HFFc6 (cell line): ENCODE measurements at regions not wholly inside any gene's neighbourhood (a gene's known extent, or its start where the extent isn't known, plus 50 kb on each side); places are given as distances from the start of the nearest gene placed in this dataset.

Source experiments
- DNase-seq: peaks from one replicate; pipeline ENCODE4 v3.0.0-alpha.2; 2018
- H3K27ac Mint-ChIP-seq: 2 replicates; pipeline ENCODE4 v1.8.0; 2020; ENCODE audit warnings: mild to moderate bottlenecking, mixed read lengths
- H3K27me3 Mint-ChIP-seq: 2 replicates; pipeline ENCODE4 v1.8.0; 2021; ENCODE audit warnings: mild to moderate bottlenecking, moderate library complexity, mixed read lengths; ENCODE audit not compliant: insufficient read depth
- H3K36me3 Mint-ChIP-seq: 2 replicates; pipeline ENCODE4 v1.8.0; 2021; ENCODE audit warnings: low read depth, mixed read lengths
- H3K4me1 Mint-ChIP-seq: 2 replicates; pipeline ENCODE4 v1.8.0; 2020; ENCODE audit warnings: low read depth, mixed read lengths
- H3K4me3 Mint-ChIP-seq: 2 replicates; pipeline ENCODE4 v1.8.0; 2020; ENCODE audit warnings: mild to moderate bottlenecking, moderate library complexity, mixed read lengths
- H3K9me3 Mint-ChIP-seq: 2 replicates; pipeline ENCODE4 v1.8.0; 2020; ENCODE audit warnings: mild to moderate bottlenecking, mixed read lengths
- TF ChIP-seq, protein P1 (sequence below): fragments of 200-600 bp; sonication (generic); IDR thresholded peaks from 2 replicates; pipeline ENCODE4 v1.5.0; 2021; ENCODE audit warnings: antibody characterized with exemption, mild to moderate bottlenecking

DNA sequence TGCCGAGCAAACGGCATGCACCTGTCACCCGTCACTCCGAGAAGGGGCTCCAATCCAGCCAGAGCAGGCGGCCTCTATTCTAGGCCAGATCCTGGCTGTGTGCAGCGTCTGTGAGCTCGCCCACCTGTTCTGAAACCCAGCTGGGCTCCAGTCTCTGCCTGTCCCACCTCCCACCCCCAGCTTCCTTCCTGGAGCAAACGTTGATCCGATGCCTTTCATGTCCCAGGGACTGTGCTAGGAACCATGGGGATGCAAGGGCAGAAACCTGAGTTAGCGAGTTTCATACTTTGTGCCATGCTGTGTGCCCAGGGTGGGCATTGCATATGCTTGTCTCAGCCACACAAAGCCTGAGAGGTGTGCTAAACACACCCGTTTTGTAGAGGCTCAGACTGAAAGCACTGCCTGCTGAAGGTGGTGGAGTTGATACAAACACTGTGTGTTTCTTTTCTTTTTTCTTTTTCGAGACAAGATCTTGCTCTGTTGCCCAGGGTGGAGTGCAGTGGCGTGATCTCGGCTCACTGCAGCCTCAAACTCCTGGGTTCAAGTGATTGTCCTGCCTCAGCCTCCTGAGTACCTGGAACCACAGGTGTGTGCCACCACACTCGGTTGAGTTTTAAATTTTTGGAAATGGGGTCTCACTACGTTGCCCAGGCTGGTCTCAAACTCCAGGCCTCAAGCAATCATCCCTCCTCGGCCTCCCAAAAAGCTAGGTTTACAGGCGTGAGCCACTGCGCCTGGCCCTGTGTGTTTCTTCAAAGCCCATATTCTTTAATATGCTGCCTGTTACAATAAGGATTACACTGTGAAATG lies 84.1 kb upstream of the MED13L start:
- Mint-ChIP-seq H3K9me3 (no peaks in the 10 kb centered on the region), H3K4me1 (peaks cover 19% of the 10 kb centered on the region), H3K36me3 (no peaks in the 10 kb centered on the region), H3K4me3 (no peak overlapping the region), H3K27ac (no peak overlapping the region), H3K27me3 (peaks cover 2% of the 10 kb centered on the region; the same call in 1 of the 2 replicates)
- TF ChIP-seq, protein P1, sequence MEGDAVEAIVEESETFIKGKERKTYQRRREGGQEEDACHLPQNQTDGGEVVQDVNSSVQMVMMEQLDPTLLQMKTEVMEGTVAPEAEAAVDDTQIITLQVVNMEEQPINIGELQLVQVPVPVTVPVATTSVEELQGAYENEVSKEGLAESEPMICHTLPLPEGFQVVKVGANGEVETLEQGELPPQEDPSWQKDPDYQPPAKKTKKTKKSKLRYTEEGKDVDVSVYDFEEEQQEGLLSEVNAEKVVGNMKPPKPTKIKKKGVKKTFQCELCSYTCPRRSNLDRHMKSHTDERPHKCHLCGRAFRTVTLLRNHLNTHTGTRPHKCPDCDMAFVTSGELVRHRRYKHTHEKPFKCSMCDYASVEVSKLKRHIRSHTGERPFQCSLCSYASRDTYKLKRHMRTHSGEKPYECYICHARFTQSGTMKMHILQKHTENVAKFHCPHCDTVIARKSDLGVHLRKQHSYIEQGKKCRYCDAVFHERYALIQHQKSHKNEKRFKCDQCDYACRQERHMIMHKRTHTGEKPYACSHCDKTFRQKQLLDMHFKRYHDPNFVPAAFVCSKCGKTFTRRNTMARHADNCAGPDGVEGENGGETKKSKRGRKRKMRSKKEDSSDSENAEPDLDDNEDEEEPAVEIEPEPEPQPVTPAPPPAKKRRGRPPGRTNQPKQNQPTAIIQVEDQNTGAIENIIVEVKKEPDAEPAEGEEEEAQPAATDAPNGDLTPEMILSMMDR: no peak
- no peak for DNase-seq

DNA sequence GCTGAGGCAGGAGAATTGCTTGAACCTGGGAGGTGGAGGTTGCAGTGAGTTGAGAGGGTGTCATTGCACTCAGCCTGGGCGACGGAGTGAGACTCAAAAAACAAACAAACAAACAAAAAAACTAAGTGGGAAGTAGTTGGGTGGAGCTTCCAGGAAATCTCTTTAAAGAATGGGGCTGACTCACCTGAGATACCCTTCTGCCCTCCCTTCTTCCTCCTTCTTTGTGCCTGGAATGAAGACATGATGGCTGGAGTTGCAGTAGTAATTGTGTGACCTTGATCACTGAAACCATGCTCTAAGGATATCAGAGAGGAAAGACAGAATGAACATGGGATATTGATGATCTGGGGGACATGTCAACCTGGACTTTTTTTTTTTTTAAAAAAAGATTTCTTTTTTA lies 87.6 kb upstream of the MED13L start:
- Mint-ChIP-seq H3K36me3 (peaks cover 12% of the 10 kb centered on the region), H3K4me3 (no peak overlapping the region), H3K27ac (no peak overlapping the region), H3K9me3 (peaks cover 13% of the 10 kb centered on the region), H3K4me1 (peaks cover 10% of the 10 kb centered on the region), H3K27me3 (peaks cover 5% of the 10 kb centered on the region)
- no peak for DNase-seq
- TF ChIP-seq, protein P1: no peak

- Mint-ChIP-seq H3K36me3 (peaks cover 13% of the 10 kb centered on the region), H3K4me3 (no peak overlapping the region), H3K27me3 (peaks cover 8% of the 10 kb centered on the region), H3K27ac (no peak overlapping the region), H3K4me1 (peaks cover 18% of the 10 kb centered on the region), H3K9me3 (peaks cover 14% of the 10 kb centered on the region)
- TF ChIP-seq, protein P1: no peak
- DNase-seq: no peak
Measured at GRCh38 chr12:116365606-116366455, 88.3 kb upstream of the MED13L start.

GRCh38 chr12:116366456-116366776 lies 88.9 kb upstream of the MED13L start:
- Mint-ChIP-seq H3K4me1 (peaks cover 23% of the 10 kb centered on the region), H3K27ac (no peak overlapping the region), H3K9me3 (peaks cover 14% of the 10 kb centered on the region)

DNA sequence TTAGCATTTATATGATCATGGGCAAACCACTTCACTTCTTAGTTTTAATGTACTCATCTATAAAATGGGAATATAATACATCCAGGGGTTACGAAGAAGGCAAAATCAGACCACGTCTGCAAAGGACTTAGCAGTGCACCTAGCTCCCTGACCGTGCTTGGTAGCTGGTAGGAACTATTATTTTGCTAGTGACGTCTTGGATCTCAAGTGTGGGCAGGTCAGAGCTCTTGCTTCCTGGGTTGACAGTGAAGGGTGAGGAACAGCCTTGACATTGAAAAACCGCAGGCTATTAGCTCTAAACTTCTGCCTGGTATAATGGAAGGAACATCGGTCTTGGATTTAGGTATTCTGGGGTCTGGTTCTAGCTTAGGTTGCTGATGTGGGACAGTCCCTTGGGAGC lies 89.3 kb upstream of the MED13L start:
- Mint-ChIP-seq H3K36me3 (peaks cover 13% of the 10 kb centered on the region), H3K27me3 (peaks cover 8% of the 10 kb centered on the region), H3K4me3 (no peak overlapping the region), H3K9me3 (peaks cover 14% of the 10 kb centered on the region), H3K4me1 (peaks cover 26% of the 10 kb centered on the region), H3K27ac (no peak overlapping the region)
- DNase-seq: no peak
- TF ChIP-seq, protein P1: no peak

More at GRCh38 chr12:116366456-116366776, 88.9 kb upstream of the MED13L start:
- Mint-ChIP-seq H3K27me3 (peaks cover 8% of the 10 kb centered on the region), H3K4me3 (no peak overlapping the region), H3K36me3 (peaks cover 13% of the 10 kb centered on the region)
- TF ChIP-seq, protein P1: no peak
- no peak for DNase-seq
